Cardiac muscle cell (in vitro differentiated cells and primary cell): ENCODE measurements at regions not wholly inside any gene's neighbourhood (a gene's known extent, or its start where the extent isn't known, plus 50 kb on each side); places are given as distances from the start of the nearest gene placed in this dataset.
"Not testable (repeated sequence)": the region's sequence is repeated elsewhere in the genome, so short reads cannot be mapped to it uniquely, and the experiment has no call there.

ENCODE experiments used
- DNase-seq, 2 donors: peaks; one replicate each; pipeline versions ENCODE4 v3.0.0 to v3.0.0-alpha.2; 2010 to 2017; ENCODE audit warnings: low read depth in 1 of 2, low spot score in 1 of 2
- H3K27ac ChIP-seq: fragments of 200-600 bp; sonication (generic); 2 replicates; pipeline ENCODE4 v1.5.1; 2016
- H3K27me3 ChIP-seq: fragments of 200-600 bp; sonication (generic); 2 replicates; pipeline ENCODE4 v1.6.0; 2016; ENCODE audit warnings: control low read depth
- H3K36me3 ChIP-seq: fragments of 200-600 bp; sonication (generic); 2 replicates; pipeline ENCODE4 v1.5.1; 2016; ENCODE audit warnings: control low read depth
- H3K4me1 ChIP-seq: fragments of 200-600 bp; sonication (generic); 2 replicates; pipeline ENCODE4 v1.8.1; 2017; ENCODE audit warnings: low read depth, mild to moderate bottlenecking, mixed run types
- H3K4me3 ChIP-seq: fragments of 200-600 bp; sonication (generic); 2 replicates; pipeline ENCODE4 v1.5.1; 2016; ENCODE audit warnings: mild to moderate bottlenecking
- H3K9me3 ChIP-seq: fragments of 200-600 bp; sonication (generic); 2 replicates; pipeline ENCODE4 v1.5.1; 2017; ENCODE audit warnings: low read depth, mild to moderate bottlenecking, control low read depth
- CTCF ChIP-seq: IDR thresholded peaks from 2 replicates; pipeline ENCODE4 v1.5.1; 2012; ENCODE audit warnings: low read depth, mild to moderate bottlenecking, low read length

GRCh38 chr1:203986887-203987461 is 85.9 kb upstream of the SOX13 start:
- no peak for TF ChIP-seq CTCF
- H3K27me3 ChIP-seq: no peaks in the 10 kb centered on the region
- no peak for DNase-seq
- H3K27ac ChIP-seq: no peak overlapping the region
- H3K36me3 ChIP-seq: no peaks in the 10 kb centered on the region
- no peak overlapping the region for H3K4me3 ChIP-seq
- H3K4me1 ChIP-seq: no peaks in the 10 kb centered on the region
- H3K9me3 ChIP-seq: no peaks in the 10 kb centered on the region

- no peaks in the 10 kb centered on the region for H3K36me3 ChIP-seq
- no peaks in the 10 kb centered on the region for H3K27me3 ChIP-seq
- H3K4me3 ChIP-seq: no peak overlapping the region
- DNase-seq: no peak
- no peaks in the 10 kb centered on the region for H3K9me3 ChIP-seq
- H3K4me1 ChIP-seq: no peaks in the 10 kb centered on the region
- H3K27ac ChIP-seq: no peak overlapping the region
- no peak for TF ChIP-seq CTCF
Measured at GRCh38 chr1:203990118-203990517, 82.8 kb upstream of the SOX13 start.

GRCh38 chr1:203992440-203992839 is 80.5 kb upstream of the SOX13 start:
- no peaks in the 10 kb centered on the region for H3K27me3 ChIP-seq
- H3K27ac ChIP-seq: no peak overlapping the region
- H3K9me3 ChIP-seq: no peaks in the 10 kb centered on the region
- no peak for TF ChIP-seq CTCF
- H3K36me3 ChIP-seq: no peaks in the 10 kb centered on the region
- no peak overlapping the region for H3K4me3 ChIP-seq
- peaks cover 7% of the 10 kb centered on the region for H3K4me1 ChIP-seq
- DNase-seq: peak in 1 of 2 donors; percentile 38

- DNase-seq: no peak
- H3K4me1 ChIP-seq: peaks cover 7% of the 10 kb centered on the region
- no peaks in the 10 kb centered on the region for H3K36me3 ChIP-seq
- no peak overlapping the region for H3K4me3 ChIP-seq
- no peaks in the 10 kb centered on the region for H3K9me3 ChIP-seq
- no peak overlapping the region for H3K27ac ChIP-seq
- H3K27me3 ChIP-seq: no peaks in the 10 kb centered on the region
- TF ChIP-seq CTCF: no peak
Measured at GRCh38 chr1:203993256-203993655, 79.7 kb upstream of the SOX13 start.

- Histone ChIP-seq H3K36me3 (no peaks in the 10 kb centered on the region), H3K4me1 (peaks cover 7% of the 10 kb centered on the region), H3K9me3 (no peaks in the 10 kb centered on the region), H3K27ac (no peak overlapping the region), H3K4me3 (no peak overlapping the region), H3K27me3 (no peaks in the 10 kb centered on the region)
- TF ChIP-seq CTCF: no peak
- DNase-seq: peak in 1 of 2 donors; percentile 16
Measured at GRCh38 chr1:203995228-203995627, 77.7 kb upstream of the SOX13 start.

- Histone ChIP-seq H3K4me1 (peaks cover 7% of the 10 kb centered on the region), H3K9me3 (no peaks in the 10 kb centered on the region), H3K4me3 (no peak overlapping the region), H3K27ac (no peak overlapping the region), H3K27me3 (no peaks in the 10 kb centered on the region), H3K36me3 (no peaks in the 10 kb centered on the region)
- no peak for TF ChIP-seq CTCF
- peak; percentile 17 to 18 for DNase-seq
Measured at GRCh38 chr1:203996126-203996525, 76.8 kb upstream of the SOX13 start.

GRCh38 chr1:203998571-203998970 is 74.3 kb upstream of the SOX13 start:
- H3K36me3 ChIP-seq, H3K4me1 ChIP-seq, H3K27ac ChIP-seq, DNase-seq, H3K27me3 ChIP-seq, H3K4me3 ChIP-seq, H3K9me3 ChIP-seq: not testable (repeated sequence)
